ENCODE measurements at regions not wholly inside any gene's neighbourhood (a gene's known extent, or its start where the extent isn't known, plus 50 kb on each side); places are given as distances from the start of the nearest gene placed in this dataset.

DNA sequence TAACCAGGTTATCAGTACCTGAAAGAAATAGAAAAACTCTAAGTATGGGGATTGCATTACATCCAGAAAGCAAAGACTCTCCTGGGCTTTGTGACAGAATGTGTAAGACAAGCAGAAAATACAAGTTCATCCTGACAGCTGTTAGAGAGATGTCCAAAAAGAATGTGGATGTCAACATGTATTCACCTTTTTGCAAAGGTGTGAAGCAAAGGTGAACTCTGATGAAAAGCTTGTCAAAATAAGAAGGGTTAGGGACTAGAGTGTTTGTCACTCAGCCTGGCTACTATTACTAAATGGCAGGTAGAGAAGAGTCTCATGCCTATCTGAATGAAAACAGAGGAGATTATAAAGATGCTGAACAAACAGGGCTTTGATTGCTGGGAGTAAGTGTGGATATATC is 527.6 kb upstream of the CA10 start:
- TF ChIP-seq CTCF (IDR thresholded peaks at IDR 0.05; ENCODE audit: low read depth, low read length, poor library complexity, severe bottlenecking) = no peak
- no peak for TF ChIP-seq EZH2phosphoT487 (IDR thresholded peaks at IDR 0.05; ENCODE audit: borderline replicate concordance, low read length)
